ENCODE measurements at regions not wholly inside any gene's neighbourhood (a gene's known extent, or its start where the extent isn't known, plus 50 kb on each side); places are given as distances from the start of the nearest gene placed in this dataset.

DNA sequence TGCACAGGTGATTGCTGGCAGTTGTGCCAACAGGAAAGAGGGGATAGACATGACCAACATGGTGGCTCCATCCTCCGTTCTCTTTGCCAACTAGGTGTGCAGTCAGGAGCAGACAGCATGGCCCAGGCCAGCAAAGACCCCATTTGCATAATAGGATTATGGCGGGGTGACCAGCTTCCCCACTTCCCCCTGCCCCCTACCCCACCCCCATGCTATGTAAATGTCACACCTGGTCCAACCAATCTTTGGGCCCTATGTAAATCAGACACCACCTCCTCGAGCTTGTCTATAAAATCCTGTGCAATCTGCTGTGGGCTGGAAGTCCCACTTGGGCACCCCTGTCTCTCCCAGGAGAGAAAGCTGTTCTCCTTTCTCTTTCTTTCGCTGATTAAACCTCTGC lies 146.0 kb downstream of the SLC30A10 start:
- TF ChIP-seq, protein P1, sequence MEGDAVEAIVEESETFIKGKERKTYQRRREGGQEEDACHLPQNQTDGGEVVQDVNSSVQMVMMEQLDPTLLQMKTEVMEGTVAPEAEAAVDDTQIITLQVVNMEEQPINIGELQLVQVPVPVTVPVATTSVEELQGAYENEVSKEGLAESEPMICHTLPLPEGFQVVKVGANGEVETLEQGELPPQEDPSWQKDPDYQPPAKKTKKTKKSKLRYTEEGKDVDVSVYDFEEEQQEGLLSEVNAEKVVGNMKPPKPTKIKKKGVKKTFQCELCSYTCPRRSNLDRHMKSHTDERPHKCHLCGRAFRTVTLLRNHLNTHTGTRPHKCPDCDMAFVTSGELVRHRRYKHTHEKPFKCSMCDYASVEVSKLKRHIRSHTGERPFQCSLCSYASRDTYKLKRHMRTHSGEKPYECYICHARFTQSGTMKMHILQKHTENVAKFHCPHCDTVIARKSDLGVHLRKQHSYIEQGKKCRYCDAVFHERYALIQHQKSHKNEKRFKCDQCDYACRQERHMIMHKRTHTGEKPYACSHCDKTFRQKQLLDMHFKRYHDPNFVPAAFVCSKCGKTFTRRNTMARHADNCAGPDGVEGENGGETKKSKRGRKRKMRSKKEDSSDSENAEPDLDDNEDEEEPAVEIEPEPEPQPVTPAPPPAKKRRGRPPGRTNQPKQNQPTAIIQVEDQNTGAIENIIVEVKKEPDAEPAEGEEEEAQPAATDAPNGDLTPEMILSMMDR (optimal IDR thresholded peaks at IDR 0.05 in 1 of 3, IDR thresholded peaks at IDR 0.05 in 1 of 3, conservative IDR thresholded peaks at IDR 0.05 in 1 of 3; ENCODE audit: extremely low read depth in 1 of 3, insufficient read depth in 2 of 3, low read length in 3 of 3) = no peak
- no peak for TF ChIP-seq EZH2 (IDR thresholded peaks at IDR 0.05; ENCODE audit: low read length)
